OCI-LY3 (cell line): ENCODE measurements at regions not wholly inside any gene's neighbourhood (a gene's known extent, or its start where the extent isn't known, plus 50 kb on each side); places are given as distances from the start of the nearest gene placed in this dataset.

Experiments used
- H2AFZ ChIP-seq: fragments of 200-600, 300-600 bp; shearing (Covaris generic); 2 replicates; pipeline ENCODE4 v1.6.0; 2014; ENCODE audit warnings: antibody characterized with exemption, low read depth, low read length
- H3K27ac ChIP-seq: fragments of 200-600, 300-600 bp; sonication (generic); 2 replicates; pipeline ENCODE4 v1.5.1; 2014; ENCODE audit warnings: mild to moderate bottlenecking, low read length, moderate library complexity, mixed read lengths
- H3K27me3 ChIP-seq: fragments of 200-600, 300-600 bp; sonication (generic); 2 replicates; pipeline ENCODE4 v1.6.1; 2014; ENCODE audit warnings: low read depth, low read length, mixed read lengths
- H3K36me3 ChIP-seq: fragments of 200-600, 300-600 bp; sonication (generic); replicated peaks from 2 replicates; pipeline ENCODE3; 2014; ENCODE audit warnings: low read depth, low read length, mixed read lengths
- H3K4me1 ChIP-seq: fragments of 300-600, 200-600 bp; sonication (generic); 2 replicates; pipeline ENCODE4 v1.6.1; 2014; ENCODE audit warnings: low read length, mixed read lengths
- H3K4me2 ChIP-seq: fragments of 200-600, 300-600 bp; sonication (generic); 2 replicates; pipeline ENCODE4 v1.6.1; 2014; ENCODE audit warnings: low read length, mixed read lengths
- H3K4me3 ChIP-seq: fragments of 300-600, 200-600 bp; sonication (generic); 2 replicates; pipeline ENCODE4 v1.5.1; 2014; ENCODE audit warnings: antibody characterized with exemption, mild to moderate bottlenecking, low read length, moderate library complexity
- H3K79me2 ChIP-seq: fragments of 300-600, 200-600 bp; shearing (Covaris generic); 2 replicates; pipeline ENCODE4 v1.6.1; 2014; ENCODE audit warnings: mild to moderate bottlenecking, low read length, mixed read lengths
- H3K9ac ChIP-seq: fragments of 300-600, 200-600 bp; shearing (Covaris generic); 2 replicates; pipeline ENCODE4 v1.6.0; 2014; ENCODE audit warnings: mild to moderate bottlenecking, low read length, moderate library complexity
- H3K9me3 ChIP-seq: fragments of 200-600, 300-600 bp; shearing (Covaris generic); 2 replicates; pipeline ENCODE4 v1.6.1; 2014; ENCODE audit warnings: low read length, mixed read lengths; ENCODE audit not compliant: insufficient read depth
- H4K20me1 ChIP-seq: fragments of 200-600, 300-600 bp; sonication (generic); 2 replicates; pipeline ENCODE4 v1.6.1; 2016; ENCODE audit warnings: low read length, mixed read lengths; ENCODE audit not compliant: insufficient read depth
- EZH2phosphoT487 ChIP-seq: fragments of 200-600 bp; shearing (Covaris generic); IDR thresholded peaks from 2 replicates; pipeline ENCODE4 v1.6.1; 2018; ENCODE audit warnings: antibody characterized with exemption, mixed run types, low read depth
- TF ChIP-seq, protein P1 (sequence below): fragments of 200-600, 300-600 bp; sonication (generic); IDR thresholded peaks from 2 replicates; pipeline ENCODE4 v1.5.1; 2014; ENCODE audit warnings: antibody characterized with exemption, low read length, low read depth

DNA sequence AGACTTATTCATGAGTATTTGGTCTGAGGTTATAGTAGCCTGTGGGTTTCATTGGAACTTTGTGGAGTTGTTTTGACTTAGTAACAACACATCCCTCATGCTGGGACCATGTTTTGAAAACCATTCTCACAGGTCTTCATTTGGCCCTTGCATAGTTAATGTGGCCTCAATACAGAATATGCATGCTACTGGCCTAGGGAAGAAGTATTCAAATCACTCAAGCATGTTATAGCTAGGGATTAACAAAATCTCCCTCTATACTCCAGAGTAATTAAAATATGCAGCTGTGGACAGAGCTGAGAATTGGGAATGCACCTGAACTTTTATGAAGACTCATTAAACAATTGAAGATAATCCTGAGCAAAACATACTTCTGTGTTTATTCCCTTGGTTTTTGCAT is 325.5 kb upstream of the CHAC2 start:
- Histone ChIP-seq H3K9me3 (no peaks in the 10 kb centered on the region), H3K9ac (no peak overlapping the region), H3K27ac (no peak overlapping the region), H3K27me3 (no peaks in the 10 kb centered on the region), H3K4me2 (no peak overlapping the region), H2AFZ (no peak overlapping the region), H3K4me3 (no peak overlapping the region), H3K4me1 (peaks cover 8% of the 10 kb centered on the region), H3K36me3 (no peaks in the 10 kb centered on the region), H4K20me1 (no peaks in the 10 kb centered on the region), H3K79me2 (no peaks in the 10 kb centered on the region)
- TF ChIP-seq, protein P1, sequence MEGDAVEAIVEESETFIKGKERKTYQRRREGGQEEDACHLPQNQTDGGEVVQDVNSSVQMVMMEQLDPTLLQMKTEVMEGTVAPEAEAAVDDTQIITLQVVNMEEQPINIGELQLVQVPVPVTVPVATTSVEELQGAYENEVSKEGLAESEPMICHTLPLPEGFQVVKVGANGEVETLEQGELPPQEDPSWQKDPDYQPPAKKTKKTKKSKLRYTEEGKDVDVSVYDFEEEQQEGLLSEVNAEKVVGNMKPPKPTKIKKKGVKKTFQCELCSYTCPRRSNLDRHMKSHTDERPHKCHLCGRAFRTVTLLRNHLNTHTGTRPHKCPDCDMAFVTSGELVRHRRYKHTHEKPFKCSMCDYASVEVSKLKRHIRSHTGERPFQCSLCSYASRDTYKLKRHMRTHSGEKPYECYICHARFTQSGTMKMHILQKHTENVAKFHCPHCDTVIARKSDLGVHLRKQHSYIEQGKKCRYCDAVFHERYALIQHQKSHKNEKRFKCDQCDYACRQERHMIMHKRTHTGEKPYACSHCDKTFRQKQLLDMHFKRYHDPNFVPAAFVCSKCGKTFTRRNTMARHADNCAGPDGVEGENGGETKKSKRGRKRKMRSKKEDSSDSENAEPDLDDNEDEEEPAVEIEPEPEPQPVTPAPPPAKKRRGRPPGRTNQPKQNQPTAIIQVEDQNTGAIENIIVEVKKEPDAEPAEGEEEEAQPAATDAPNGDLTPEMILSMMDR, result no peak
- TF ChIP-seq EZH2phosphoT487, result no peak

- H3K4me2 ChIP-seq, result no peak overlapping the region
Measured at GRCh38 chr2:53438692-53439091, 328.9 kb upstream of the CHAC2 start.

GRCh38 chr2:53438100-53438499 is 329.5 kb upstream of the CHAC2 start:
- Histone ChIP-seq H3K27ac (no peak overlapping the region), H3K79me2 (no peaks in the 10 kb centered on the region), H3K4me3 (no peak overlapping the region), H3K9ac (no peak overlapping the region), H2AFZ (no peak overlapping the region), H3K9me3 (no peaks in the 10 kb centered on the region), H3K36me3 (no peaks in the 10 kb centered on the region), H3K27me3 (no peaks in the 10 kb centered on the region), H3K4me2 (no peak overlapping the region), H4K20me1 (no peaks in the 10 kb centered on the region), H3K4me1 (no peaks in the 10 kb centered on the region)
- no peak for TF ChIP-seq EZH2phosphoT487
- TF ChIP-seq, protein P1, result no peak

More at GRCh38 chr2:53438692-53439091, 328.9 kb upstream of the CHAC2 start:
- Histone ChIP-seq H3K36me3 (no peaks in the 10 kb centered on the region), H4K20me1 (no peaks in the 10 kb centered on the region), H3K9me3 (no peaks in the 10 kb centered on the region), H3K4me3 (no peak overlapping the region), H3K27ac (no peak overlapping the region), H3K79me2 (no peaks in the 10 kb centered on the region), H2AFZ (no peak overlapping the region), H3K27me3 (no peaks in the 10 kb centered on the region), H3K9ac (no peak overlapping the region), H3K4me1 (no peaks in the 10 kb centered on the region)
- TF ChIP-seq EZH2phosphoT487, result no peak
- TF ChIP-seq, protein P1, result no peak

GRCh38 chr2:53437371-53437770 is 330.2 kb upstream of the CHAC2 start:
- H3K27me3 ChIP-seq, result no peaks in the 10 kb centered on the region
- H3K27ac ChIP-seq, result no peak overlapping the region
- no peak overlapping the region for H2AFZ ChIP-seq
- H3K36me3 ChIP-seq, result no peaks in the 10 kb centered on the region
- H4K20me1 ChIP-seq, result no peaks in the 10 kb centered on the region
- no peaks in the 10 kb centered on the region for H3K4me1 ChIP-seq
- H3K4me2 ChIP-seq, result no peak overlapping the region
- H3K9me3 ChIP-seq, result no peaks in the 10 kb centered on the region
- no peak overlapping the region for H3K4me3 ChIP-seq
- TF ChIP-seq EZH2phosphoT487, result no peak
- TF ChIP-seq, protein P1, result no peak
- no peaks in the 10 kb centered on the region for H3K79me2 ChIP-seq
- no peak overlapping the region for H3K9ac ChIP-seq
